ENCODE measurements at regions not wholly inside any gene's neighbourhood (a gene's known extent, or its start where the extent isn't known, plus 50 kb on each side); places are given as distances from the start of the nearest gene placed in this dataset.

DNA sequence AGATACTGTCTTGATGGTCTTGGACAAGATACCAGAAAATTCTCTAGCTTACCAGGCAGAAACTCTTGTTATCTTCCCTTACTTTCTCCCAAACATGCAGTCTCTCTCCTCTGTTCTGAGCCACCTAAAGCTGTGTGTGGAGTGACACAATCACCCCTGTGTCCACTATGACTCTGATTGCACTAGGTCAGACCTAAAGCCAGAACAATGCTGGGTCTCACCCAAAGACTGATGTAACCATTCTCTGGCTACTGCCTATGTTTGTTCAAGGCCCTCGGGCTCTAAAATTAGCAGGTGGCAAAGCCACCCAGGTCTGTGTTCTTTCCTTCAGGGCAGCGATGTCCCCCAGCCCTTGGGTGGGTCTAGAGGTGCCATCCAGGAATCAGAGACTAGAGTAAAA lies 200.5 kb downstream of the KCNA4 start:
- no peak for ATAC-seq

DNA sequence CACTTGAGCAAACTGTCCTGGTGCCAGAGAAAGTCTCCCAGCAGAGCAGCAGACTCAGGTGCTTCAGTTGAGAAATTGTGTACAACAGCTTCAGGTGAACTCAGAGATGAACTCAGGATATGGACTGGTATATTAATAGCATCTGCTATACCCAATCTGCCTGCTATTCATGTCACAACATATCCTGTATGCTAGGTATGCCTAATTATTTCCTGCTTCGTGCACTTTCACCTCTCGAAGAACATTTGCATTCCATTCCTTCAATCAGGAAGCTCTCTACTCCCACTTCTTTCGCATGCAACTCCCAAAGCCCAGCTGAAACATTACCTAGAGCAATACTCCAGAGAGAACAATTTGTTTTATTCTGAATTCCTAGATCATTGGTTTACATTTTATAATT lies 207.7 kb downstream of the KCNA4 start:
- TF ChIP-seq, protein P1, sequence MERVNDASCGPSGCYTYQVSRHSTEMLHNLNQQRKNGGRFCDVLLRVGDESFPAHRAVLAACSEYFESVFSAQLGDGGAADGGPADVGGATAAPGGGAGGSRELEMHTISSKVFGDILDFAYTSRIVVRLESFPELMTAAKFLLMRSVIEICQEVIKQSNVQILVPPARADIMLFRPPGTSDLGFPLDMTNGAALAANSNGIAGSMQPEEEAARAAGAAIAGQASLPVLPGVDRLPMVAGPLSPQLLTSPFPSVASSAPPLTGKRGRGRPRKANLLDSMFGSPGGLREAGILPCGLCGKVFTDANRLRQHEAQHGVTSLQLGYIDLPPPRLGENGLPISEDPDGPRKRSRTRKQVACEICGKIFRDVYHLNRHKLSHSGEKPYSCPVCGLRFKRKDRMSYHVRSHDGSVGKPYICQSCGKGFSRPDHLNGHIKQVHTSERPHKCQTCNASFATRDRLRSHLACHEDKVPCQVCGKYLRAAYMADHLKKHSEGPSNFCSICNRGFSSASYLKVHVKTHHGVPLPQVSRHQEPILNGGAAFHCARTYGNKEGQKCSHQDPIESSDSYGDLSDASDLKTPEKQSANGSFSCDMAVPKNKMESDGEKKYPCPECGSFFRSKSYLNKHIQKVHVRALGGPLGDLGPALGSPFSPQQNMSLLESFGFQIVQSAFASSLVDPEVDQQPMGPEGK (CRISPR knock-in tag; IDR thresholded peaks at IDR 0.05; ENCODE audit: borderline replicate concordance) = no peak
- TF ChIP-seq ZNF8 (CRISPR knock-in tag; IDR thresholded peaks at IDR 0.05) (no peak), ZNF70 (CRISPR knock-in tag; IDR thresholded peaks at IDR 0.05) (no peak), ISL1 (CRISPR knock-in tag; IDR thresholded peaks at IDR 0.05) (no peak), TOX (CRISPR knock-in tag; IDR thresholded peaks at IDR 0.05; ENCODE audit: borderline replicate concordance) (no peak), ZNF565 (CRISPR knock-in tag; conservative IDR thresholded peaks at IDR 0.05; ENCODE audit: low read depth) (no peak), CSDC2 (CRISPR knock-in tag; IDR thresholded peaks at IDR 0.05) (no peak), PPARA (CRISPR knock-in tag; IDR thresholded peaks at IDR 0.05; ENCODE audit: borderline replicate concordance) (no peak), ZFP3 (CRISPR knock-in tag; IDR thresholded peaks at IDR 0.05) (no peak), ZFP30 (CRISPR knock-in tag; IDR thresholded peaks at IDR 0.05) (no peak), BACH2 (CRISPR knock-in tag; IDR thresholded peaks at IDR 0.05; ENCODE audit: borderline replicate concordance) (no peak), SNAI2 (CRISPR knock-in tag; IDR thresholded peaks at IDR 0.05) (no peak), GLIS3 (CRISPR knock-in tag; IDR thresholded peaks at IDR 0.05) (no peak), RARB (CRISPR knock-in tag; IDR thresholded peaks at IDR 0.05) (no peak)
- TF ChIP-seq, protein P2, sequence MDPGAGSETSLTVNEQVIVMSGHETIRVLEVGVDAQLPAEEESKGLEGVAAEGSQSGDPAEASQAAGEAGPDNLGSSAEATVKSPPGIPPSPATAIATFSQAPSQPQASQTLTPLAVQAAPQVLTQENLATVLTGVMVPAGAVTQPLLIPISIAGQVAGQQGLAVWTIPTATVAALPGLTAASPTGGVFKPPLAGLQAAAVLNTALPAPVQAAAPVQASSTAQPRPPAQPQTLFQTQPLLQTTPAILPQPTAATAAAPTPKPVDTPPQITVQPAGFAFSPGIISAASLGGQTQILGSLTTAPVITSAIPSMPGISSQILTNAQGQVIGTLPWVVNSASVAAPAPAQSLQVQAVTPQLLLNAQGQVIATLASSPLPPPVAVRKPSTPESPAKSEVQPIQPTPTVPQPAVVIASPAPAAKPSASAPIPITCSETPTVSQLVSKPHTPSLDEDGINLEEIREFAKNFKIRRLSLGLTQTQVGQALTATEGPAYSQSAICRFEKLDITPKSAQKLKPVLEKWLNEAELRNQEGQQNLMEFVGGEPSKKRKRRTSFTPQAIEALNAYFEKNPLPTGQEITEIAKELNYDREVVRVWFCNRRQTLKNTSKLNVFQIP (CRISPR knock-in tag; IDR thresholded peaks at IDR 0.05; ENCODE audit: borderline replicate concordance, low read depth) = no peak
- TF ChIP-seq, protein P3, sequence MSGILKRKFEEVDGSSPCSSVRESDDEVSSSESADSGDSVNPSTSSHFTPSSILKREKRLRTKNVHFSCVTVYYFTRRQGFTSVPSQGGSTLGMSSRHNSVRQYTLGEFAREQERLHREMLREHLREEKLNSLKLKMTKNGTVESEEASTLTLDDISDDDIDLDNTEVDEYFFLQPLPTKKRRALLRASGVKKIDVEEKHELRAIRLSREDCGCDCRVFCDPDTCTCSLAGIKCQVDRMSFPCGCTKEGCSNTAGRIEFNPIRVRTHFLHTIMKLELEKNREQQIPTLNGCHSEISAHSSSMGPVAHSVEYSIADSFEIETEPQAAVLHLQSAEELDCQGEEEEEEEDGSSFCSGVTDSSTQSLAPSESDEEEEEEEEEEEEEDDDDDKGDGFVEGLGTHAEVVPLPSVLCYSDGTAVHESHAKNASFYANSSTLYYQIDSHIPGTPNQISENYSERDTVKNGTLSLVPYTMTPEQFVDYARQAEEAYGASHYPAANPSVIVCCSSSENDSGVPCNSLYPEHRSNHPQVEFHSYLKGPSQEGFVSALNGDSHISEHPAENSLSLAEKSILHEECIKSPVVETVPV (CRISPR knock-in tag; IDR thresholded peaks at IDR 0.05) = no peak
- TF ChIP-seq, protein P4, sequence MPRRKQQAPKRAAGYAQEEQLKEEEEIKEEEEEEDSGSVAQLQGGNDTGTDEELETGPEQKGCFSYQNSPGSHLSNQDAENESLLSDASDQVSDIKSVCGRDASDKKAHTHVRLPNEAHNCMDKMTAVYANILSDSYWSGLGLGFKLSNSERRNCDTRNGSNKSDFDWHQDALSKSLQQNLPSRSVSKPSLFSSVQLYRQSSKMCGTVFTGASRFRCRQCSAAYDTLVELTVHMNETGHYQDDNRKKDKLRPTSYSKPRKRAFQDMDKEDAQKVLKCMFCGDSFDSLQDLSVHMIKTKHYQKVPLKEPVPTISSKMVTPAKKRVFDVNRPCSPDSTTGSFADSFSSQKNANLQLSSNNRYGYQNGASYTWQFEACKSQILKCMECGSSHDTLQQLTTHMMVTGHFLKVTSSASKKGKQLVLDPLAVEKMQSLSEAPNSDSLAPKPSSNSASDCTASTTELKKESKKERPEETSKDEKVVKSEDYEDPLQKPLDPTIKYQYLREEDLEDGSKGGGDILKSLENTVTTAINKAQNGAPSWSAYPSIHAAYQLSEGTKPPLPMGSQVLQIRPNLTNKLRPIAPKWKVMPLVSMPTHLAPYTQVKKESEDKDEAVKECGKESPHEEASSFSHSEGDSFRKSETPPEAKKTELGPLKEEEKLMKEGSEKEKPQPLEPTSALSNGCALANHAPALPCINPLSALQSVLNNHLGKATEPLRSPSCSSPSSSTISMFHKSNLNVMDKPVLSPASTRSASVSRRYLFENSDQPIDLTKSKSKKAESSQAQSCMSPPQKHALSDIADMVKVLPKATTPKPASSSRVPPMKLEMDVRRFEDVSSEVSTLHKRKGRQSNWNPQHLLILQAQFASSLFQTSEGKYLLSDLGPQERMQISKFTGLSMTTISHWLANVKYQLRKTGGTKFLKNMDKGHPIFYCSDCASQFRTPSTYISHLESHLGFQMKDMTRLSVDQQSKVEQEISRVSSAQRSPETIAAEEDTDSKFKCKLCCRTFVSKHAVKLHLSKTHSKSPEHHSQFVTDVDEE (CRISPR knock-in tag; IDR thresholded peaks at IDR 0.05) = no peak
- TF ChIP-seq, protein P5, sequence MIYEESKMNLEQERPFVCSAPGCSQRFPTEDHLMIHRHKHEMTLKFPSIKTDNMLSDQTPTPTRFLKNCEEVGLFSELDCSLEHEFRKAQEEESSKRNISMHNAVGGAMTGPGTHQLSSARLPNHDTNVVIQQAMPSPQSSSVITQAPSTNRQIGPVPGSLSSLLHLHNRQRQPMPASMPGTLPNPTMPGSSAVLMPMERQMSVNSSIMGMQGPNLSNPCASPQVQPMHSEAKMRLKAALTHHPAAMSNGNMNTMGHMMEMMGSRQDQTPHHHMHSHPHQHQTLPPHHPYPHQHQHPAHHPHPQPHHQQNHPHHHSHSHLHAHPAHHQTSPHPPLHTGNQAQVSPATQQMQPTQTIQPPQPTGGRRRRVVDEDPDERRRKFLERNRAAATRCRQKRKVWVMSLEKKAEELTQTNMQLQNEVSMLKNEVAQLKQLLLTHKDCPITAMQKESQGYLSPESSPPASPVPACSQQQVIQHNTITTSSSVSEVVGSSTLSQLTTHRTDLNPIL (CRISPR knock-in tag; IDR thresholded peaks at IDR 0.05; ENCODE audit: low read depth) = no peak
- no peak for ATAC-seq

More for the DNA sequence above, 200.5 kb downstream of the KCNA4 start:
- TF ChIP-seq GLIS3 (CRISPR knock-in tag; IDR thresholded peaks at IDR 0.05) = no peak
- TF ChIP-seq ISL1 (CRISPR knock-in tag; IDR thresholded peaks at IDR 0.05) = no peak
- no peak for TF ChIP-seq PPARA (CRISPR knock-in tag; IDR thresholded peaks at IDR 0.05; ENCODE audit: borderline replicate concordance)
- TF ChIP-seq, protein P3 (CRISPR knock-in tag; IDR thresholded peaks at IDR 0.05) = no peak
- no peak for TF ChIP-seq BACH2 (CRISPR knock-in tag; IDR thresholded peaks at IDR 0.05; ENCODE audit: borderline replicate concordance)
- TF ChIP-seq, protein P2 (CRISPR knock-in tag; IDR thresholded peaks at IDR 0.05; ENCODE audit: borderline replicate concordance, low read depth) = no peak
- no peak for TF ChIP-seq OSR1 (CRISPR knock-in tag; IDR thresholded peaks at IDR 0.05)
- TF ChIP-seq ESRRG (CRISPR knock-in tag; IDR thresholded peaks at IDR 0.05) = no peak
- TF ChIP-seq, protein P1 (CRISPR knock-in tag; IDR thresholded peaks at IDR 0.05; ENCODE audit: borderline replicate concordance) = no peak
- TF ChIP-seq TCF4 (CRISPR knock-in tag; IDR thresholded peaks at IDR 0.05; ENCODE audit: borderline replicate concordance) = no peak
- TF ChIP-seq RARB (CRISPR knock-in tag; IDR thresholded peaks at IDR 0.05) = no peak
- no peak for TF ChIP-seq ZNF8 (CRISPR knock-in tag; IDR thresholded peaks at IDR 0.05)
- TF ChIP-seq TOX (CRISPR knock-in tag; IDR thresholded peaks at IDR 0.05; ENCODE audit: borderline replicate concordance) = no peak
- TF ChIP-seq ZFP3 (CRISPR knock-in tag; IDR thresholded peaks at IDR 0.05) = no peak
